ENCODE measurements at regions not wholly inside any gene's neighbourhood (a gene's known extent, or its start where the extent isn't known, plus 50 kb on each side); places are given as distances from the start of the nearest gene placed in this dataset.
A peak's percentile ranks its signal among the peaks of the same experiment; 100 is the strongest.
"Not testable (repeated sequence)": the region's sequence is repeated elsewhere in the genome, so short reads cannot be mapped to it uniquely, and the experiment has no call there.

DNA sequence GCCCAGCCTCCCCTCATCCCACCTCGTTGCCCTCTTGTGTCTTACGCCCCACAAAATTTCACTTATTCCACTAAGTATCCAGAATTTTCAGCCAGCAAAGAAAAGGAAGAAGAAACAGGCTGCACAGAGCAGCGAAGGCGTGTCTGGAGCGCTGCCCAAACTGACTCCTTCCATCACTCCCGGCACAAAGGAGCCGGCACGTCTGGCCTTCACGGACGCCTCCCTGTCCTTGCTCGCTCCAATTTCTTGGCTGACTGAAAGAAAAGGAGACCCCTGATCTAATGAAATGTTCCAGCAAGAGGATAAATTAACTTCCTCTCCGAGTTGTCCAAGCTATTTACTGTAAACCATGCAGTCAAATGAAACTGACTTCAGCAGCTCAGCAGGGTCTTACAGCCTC lies 152.3 kb upstream of the CDH4 start:
- no peak for DNase-seq (ENCODE audit: low read depth)

DNA sequence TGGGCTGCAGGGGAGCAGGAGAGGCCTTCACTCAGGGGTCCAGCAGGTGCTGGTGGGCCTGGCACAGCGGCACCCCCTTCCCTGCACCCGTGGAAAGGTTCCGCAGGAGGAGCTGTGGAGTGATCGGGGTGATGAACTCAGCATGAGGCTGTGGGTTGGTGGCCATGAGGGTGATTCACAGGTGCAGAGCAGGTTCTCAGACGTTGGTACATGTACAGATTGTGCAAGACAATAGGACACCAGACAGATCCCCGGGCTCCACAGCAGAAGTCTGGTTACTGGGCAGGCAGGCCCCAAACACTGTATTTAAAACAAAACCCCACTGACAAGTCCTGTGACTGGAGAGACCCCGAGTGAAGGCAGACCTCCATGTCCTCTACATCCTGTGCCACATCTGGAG lies 151.6 kb upstream of the CDH4 start:
- no peak for DNase-seq (ENCODE audit: low read depth)

DNA sequence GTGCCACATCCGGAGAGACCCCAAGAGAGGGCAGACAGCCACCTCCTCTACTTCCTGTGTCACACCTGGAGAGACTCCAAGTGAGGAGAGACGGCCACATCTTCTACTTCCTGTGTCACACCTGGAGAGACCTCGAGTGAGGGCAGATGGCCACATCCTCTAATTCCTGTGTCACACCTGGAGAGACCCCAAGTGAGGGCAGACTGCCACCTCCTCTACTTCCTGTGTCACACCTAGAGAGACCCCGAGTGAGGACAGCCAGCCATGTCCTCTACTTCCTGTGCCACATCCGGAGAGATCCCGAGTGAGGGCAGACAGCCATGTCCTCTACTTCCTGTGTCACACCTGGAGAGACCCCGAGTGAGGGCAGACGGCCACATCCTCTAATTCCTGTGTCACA lies 150.7 kb upstream of the CDH4 start:
- DNase-seq (ENCODE audit: low read depth), result not testable (repeated sequence)

DNA sequence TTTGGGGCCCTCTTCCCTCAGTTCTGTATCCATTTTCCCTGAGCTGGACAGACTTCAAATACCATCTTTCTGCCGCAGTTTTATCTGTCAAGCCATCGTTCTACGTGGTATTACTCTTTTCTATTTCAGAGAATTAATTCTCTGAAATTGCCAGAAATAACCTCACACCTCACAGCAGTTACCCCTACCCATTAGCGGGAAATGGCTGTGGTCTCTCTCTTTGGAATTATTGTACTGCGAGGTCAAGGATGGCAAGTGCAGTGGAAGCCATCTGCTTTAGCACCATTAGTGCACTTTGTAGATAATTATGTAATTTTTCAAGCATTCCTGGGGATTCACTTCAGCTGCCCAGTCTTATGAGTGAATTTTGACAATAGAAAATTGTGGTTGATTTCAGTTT lies 147.8 kb upstream of the CDH4 start:
- DNase-seq (ENCODE audit: low read depth), result no peak

DNA sequence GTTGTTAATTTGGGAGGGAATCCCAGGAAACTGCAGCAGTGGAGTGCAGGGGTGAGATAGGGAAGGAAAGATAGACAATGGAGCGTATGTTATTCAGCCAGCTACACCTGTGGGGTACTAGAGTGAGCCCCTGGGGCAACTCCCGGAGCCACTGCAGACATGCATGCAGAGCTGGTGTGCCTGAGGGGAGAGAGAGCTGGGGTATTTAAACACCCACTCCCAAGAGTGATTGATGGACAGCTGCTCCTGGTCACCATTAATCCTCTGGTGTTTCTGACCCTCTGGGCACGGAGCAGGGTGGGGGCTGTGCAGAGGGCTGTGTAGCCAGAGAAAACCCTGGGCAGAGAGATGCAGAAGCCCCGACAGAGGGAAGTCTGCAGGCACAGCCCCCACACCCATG lies 146.7 kb upstream of the CDH4 start:
- DNase-seq (ENCODE audit: low read depth), result no peak

DNA sequence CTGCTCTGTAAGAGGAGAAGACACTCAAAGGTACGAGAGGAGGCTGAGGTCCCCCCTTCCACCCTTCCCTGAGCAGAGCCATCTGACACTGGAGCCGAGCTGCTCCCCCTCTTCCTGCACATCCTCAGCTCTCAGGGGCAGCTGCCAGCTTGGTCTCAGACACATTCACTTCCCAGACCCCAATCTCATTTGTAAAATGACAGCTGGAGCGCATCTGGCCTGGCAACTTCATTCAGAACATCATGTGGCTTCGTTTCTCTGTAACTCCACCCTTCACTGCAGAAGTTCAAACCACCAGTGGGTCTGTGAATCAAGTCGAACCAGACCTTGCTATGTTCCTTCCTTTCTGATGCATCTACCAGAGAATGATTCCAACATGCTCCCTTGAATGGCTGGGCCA lies 145.6 kb upstream of the CDH4 start:
- DNase-seq (ENCODE audit: low read depth), result no peak

DNA sequence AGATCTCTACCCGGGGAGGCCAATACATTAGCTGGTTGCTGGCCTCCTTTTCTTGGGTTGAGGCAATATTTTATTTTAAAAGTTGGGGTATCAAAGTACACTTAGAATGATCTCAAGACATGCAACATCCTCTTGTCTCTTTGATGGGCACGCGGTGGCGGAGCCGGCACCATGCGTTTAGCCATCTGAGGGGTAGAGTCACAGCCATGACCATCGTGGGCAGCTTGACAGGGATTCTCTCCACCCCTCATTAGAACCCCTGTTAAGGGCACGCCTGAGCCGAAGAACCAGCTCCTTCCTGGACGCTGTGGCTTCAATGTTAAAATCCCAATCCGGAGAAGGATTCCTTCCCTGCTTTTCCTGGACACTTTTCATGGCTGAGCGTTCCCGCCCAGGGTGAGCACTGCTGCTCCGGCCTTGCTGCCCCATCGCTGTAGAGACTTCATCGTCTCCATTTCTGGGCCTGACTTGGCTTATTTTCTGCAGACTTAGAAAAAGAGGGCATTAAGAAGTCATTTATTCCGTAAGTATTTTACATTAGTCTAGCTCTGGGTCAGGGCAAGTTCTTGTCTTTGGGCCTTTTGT lies 142.7 kb upstream of the CDH4 start:
- DNase-seq (ENCODE audit: low read depth), result no peak

DNA sequence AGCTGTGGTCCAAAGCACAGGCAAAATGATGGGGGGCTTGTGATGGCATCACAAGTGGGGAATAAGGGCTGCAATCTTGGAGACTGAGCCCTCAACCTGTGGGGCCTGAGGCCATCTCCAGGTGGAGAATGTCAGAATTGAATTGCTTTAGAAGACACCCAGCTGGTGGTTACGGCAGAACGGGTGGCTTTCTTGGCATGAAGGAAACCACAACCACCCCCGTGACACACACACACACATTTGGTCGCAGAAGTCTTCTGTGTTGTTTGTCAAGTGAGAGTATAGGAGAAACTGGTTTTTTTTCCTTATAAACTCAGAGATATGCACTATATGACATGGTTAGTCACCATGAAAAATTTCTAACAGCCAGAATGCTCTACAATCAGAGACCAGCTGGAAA lies 139.5 kb upstream of the CDH4 start:
- no peak for DNase-seq (ENCODE audit: low read depth)

DNA sequence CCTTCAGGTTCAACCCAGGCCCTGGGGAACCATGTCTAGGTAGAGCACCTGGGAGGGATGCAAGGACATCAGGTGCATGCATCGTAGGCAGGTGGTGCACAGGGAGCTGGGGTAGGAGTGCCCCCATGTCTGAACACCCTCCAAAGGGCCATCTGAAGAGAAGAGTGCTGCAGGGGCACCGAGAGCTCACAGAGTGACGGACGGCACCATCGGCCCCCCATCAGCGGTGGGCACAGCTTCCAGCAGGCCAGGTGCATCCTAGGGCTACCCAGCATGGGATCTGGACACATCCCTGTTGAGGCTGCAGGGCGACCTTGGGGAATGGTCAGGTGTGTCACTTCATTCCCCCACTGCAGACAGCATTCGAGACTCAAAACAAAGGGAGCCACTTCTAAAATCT lies 138.3 kb upstream of the CDH4 start:
- no peak for DNase-seq (ENCODE audit: low read depth)

DNA sequence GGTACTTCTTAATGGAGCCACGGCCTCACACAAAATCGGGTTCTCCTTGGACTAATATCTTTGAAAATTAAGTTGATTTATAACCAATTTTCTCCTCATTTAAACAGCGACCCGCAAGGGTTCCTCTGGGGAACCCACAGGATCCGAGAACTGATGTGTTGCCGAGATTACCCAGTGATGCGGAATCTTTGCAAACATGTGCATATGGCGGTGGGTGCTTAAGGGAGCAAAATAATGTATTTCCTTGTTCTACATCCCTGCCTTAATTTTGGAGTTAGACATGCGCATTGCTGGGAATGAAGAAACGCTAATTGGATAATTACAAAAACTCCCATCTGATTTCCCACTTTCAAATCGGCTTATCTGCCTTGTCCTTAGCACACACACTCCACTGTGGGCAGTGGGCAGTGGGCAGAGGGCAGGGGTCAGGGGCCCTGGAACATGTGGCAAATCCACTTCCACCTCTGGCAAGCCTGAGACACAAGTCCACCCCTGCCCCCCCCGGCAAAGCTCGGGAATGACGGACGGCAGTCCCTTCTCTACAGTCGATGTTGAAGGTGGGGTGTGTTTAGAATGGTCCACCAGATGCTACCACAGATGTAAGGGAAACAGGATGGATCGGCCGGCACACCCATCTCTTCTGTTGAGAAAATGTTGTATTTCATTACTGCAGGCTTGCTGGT lies 137.4 kb upstream of the CDH4 start:
- DNase-seq (ENCODE audit: low read depth), result no peak

DNA sequence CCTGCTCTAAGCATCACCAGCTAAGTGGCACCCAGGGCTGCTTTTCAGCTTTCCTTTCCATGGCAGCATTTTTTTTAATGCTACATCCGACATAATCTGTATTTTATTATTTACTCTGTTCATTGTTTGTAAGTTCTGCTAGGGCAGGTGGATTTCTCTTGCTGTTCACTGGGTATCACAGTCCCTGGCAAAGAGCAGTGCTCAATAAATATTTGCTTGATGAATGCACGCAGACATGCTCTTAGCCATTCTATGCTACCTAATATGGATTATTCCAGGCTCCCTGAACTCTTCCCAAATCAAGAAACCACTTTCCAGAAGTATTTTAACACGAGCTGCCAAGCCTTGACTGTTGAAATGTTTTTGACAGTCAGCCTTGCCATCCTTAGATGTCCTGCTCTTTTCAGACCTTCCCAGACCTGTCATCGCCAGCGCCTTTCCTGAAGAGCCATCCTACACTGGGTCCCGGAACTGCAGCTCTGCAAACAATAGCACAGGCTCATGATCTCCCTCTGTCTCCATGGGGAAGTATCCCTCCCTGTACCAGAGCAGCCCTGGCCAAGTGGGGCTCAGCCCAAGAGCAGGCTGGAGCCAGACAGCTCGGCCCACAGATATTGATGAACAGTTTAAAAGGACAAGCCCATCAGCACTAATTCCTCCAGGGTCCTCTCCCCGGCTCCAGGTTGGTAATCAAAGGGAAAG lies 136.5 kb upstream of the CDH4 start:
- DNase-seq (ENCODE audit: low read depth), result no peak

DNA sequence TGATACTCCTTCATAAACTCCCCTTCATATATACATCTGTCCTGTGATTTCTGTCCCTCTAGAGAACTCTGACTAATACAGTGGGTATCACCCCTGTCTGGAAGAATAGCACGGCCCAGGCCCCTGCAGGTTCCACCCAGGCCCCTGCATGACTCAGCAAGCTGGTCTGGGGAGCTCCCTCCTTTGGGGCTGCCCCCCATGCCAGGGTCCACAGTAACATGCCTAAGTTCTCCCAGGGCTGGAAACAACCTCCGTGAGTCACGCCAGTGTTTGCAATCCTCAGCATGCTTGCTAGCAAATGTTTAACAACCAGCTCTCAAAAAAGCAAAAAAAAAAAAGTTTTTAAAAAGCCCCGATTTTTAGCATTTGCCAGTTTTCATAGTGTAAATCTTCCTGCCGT lies 134.3 kb upstream of the CDH4 start:
- DNase-seq (ENCODE audit: low read depth), result peak; percentile 3

DNA sequence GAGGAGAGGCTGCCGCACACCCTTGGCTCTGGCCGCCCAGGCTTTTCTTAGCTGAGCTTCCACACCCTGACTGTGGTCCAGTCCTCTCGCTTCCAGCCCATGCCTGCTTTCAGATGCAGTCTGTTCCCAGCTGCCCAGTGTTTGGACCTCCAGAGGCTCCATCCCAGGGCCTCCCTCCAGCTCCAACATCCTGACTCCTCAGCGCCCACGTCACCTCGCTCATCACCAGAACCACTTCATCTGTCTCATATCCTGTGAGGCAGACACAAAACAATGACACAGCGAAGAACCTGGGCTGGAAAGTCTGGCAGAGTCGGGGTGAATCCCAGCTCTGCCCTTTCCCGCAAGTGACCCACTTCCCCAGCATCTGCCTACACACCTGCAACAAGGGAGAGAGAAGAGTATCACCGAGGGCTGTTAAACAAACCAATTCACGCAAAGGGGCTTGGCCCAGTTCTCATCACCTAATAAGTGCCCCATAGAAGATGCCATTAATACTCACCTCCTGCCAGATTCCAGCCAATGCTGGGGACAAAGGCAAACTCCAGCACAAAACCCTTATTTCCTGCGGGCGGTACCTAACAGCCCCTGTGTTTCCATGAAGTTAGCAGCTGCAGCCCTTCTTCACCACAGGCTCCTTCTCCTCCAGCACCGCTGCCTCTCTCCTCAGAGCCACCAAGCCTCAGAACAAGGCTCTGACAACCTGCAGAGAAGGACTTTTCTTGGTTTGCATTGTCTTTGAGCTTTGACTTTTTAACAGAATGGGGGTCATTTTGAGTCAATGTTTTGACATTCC lies 133.4 kb upstream of the CDH4 start:
- DNase-seq (ENCODE audit: low read depth), result peak; percentile 2

DNA sequence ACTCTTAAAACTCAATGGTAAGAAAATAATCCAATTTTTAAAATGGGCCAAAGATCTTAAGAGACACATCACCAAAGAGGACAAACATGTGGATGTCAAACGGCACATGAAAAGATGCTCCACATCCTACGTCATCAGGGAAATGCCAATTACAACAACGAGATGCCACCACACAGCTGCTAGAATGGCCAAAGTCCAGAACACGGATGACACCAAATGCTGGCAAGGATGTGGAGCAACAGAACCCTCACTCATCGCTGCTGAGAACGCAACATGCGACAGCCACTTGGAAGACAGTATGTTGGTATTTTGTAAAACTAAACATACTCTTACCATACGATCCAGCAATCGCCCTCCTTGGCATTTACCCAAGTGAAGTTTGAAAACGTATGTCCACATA lies 132.8 kb upstream of the CDH4 start:
- no peak for DNase-seq (ENCODE audit: low read depth)

DNA sequence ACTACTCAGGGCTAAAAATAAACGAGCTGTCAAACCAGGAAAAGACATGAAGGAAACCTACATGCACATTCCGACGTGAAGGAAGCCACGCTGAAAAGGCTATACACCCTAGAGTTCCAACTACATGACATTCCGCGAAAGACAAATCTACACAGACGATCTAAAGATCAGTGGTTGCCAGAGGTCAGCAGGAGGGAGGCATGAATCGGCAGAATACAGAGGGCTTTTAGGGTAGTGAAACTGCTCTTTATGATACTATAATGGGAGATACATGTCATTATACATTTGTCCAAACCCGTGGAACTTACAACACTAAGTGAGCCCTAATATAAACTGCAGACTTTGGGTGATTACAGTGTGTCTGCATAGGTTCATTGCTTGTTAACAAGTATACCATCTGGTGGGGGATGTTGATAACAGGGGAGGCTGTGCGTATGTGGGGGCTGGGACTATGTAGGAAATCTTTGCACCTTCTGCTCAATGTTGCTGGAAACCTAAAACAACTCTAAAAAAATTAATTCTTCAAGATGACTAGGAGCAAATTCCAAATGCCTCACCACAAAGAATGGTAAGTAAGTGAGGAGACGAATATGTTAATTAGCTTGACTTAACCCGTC lies 132.2 kb upstream of the CDH4 start:
- DNase-seq (ENCODE audit: low read depth), result no peak

DNA sequence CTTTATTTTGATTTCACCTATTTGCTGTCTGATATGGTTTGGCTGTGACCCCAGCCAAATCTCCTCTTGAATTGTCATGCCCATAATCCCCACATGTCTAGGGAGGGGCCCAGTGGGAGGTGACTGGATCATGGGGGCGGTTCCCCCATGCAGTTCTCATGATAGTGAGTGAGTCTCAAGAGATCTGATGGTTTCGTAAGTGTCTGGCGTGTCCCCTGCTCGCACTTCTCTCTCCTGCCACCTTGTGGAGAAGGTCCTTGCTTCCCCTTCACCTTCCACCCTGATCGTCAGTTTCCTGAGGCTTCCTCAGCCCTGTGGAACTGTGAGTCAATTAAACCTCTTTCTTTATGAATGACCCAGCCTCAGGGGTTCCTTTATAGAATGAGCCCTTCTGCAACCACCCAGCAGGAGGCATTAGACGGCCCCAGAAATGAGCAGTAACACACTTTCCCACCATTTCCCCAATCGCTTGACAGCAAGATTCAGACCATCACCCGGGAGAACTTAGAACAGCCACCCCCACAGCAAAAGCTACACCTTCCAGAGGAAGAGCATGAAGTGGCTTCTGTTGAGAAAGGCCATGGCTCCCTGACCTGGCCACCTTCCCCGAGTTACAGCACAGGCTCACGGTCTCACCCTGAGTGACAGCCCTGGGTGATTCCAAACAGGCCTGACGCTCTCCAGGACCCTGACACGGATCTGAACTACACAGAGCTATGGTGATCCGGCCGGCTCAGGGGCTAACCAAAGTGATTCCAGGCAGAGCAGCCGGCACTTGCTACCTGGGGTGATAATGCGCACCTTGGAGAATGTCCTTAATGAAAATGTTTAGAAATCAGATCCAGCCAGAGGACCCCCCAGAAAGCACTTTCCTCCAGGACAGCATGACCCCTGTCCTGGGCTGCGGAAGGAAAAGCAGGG lies 131.2 kb upstream of the CDH4 start:
- DNase-seq (ENCODE audit: low read depth), result peak; percentile 55

DNA sequence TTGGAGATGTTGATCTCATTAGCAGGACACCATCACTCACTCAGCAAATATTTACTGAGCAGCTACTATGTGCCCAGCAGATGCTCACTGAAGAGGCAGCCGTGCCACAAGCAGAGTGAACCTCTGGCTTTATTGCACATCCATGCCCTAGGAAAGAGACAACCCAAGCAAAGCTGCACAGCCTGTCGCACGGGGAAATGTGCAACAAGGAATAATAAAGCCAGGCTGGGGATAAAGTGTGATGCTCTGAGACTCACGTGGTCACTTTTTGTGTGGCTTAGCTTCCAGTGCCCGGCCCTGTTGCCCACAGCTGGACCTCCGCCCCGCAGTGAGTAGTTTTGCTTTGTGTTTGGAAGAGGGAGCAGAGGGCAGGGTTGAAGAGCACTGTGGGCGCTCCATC lies 130.4 kb upstream of the CDH4 start:
- DNase-seq (ENCODE audit: low read depth), result no peak

DNA sequence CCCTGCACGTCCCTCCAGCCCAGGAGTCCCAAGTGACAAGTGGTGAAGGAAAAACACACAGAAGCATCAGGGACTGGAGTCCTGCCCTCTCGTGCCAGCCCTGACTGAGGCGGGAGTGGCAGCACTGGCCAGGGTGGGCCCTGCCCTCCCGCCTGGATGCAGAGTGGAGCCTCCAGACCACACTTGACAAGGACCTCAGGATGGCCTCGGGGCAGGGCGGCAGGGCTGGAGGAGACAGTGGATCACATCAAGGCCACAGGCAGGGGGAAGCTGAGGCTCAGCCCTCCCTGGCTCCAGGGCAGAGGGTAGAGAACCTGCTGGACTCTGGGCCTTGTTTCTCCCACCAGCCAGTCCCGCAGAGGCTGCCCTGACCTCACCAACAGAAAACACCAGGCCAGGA lies 128.8 kb upstream of the CDH4 start:
- DNase-seq (ENCODE audit: low read depth), result no peak

DNA sequence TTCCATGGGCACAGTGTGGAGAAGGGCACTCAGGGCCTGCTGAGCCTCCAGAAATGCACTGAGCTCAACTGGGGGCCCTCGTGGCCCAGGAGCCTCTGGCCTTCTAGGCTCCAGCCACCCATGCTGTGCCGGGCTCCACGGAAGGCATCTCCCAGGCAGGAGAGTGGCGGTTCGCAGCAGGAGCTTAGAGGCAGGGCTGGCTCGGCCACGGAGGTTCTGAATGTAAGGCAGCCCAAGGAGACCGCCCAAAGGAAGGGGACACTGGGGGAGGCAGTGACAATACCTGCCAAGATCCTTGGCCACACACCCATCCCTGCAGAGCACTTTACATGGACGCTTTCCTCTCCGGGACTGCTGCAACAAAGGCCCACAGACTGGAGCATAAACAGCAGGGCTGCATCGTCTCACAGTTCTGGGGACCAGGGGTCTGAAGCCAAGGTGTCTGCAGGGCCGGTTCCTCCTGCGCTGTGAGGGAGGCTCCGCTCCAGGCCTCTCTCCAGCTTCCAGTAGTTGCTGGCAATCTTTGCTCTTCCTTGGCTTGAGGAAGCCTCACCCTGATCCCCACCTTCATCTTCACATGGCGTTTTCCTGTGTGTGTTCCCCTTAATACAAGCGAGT lies 128.2 kb upstream of the CDH4 start:
- DNase-seq (ENCODE audit: low read depth), result no peak

DNA sequence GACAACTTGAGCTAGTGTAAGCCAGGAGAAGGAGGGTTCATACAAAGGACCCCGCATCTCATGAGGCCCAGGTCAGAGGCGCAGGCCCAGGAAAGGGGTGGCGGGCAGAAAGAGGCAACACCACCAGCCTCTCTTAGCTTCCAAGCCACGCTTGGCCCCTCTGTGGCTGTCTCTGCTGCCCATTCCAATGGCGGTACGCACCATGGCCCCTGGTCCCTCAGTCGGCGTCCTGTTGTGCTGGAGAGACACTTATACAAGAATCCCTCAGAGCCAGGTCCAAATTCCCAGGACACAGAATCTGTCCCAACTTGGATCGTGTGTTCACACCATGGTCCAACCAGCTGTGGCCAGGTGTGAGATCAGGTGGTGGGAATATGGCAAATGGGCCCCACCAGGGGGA lies 127.0 kb upstream of the CDH4 start:
- DNase-seq (ENCODE audit: low read depth), result no peak

All from iris pigment epithelial cell (primary cell).